Fibroblast of lung (primary cell): ENCODE measurements at regions not wholly inside any gene's neighbourhood (a gene's known extent, or its start where the extent isn't known, plus 50 kb on each side); places are given as distances from the start of the nearest gene placed in this dataset.
"Not testable (repeated sequence)": the region's sequence is repeated elsewhere in the genome, so short reads cannot be mapped to it uniquely, and the experiment has no call there.

ENCODE experiments used
- DNase-seq, 2 donors: peaks; one replicate each; pipeline versions ENCODE4 v3.0.0 to v3.0.0-alpha.2; 2010; ENCODE audit warnings: low read depth in 2 of 2
- H2AFZ ChIP-seq: 2 replicates; pipeline ENCODE4 v1.5.1; 2012; ENCODE audit warnings: low read length, control low read depth, inconsistent platforms
- H3K27ac ChIP-seq: 2 replicates; pipeline ENCODE4 v1.5.1; 2011; ENCODE audit warnings: low read length, control low read depth; ENCODE audit not compliant: insufficient read depth
- H3K27me3 ChIP-seq: 2 replicates; pipeline ENCODE4 v1.5.1; 2011; ENCODE audit warnings: mild to moderate bottlenecking, low read length; ENCODE audit not compliant: control insufficient read depth, insufficient read depth
- H3K36me3 ChIP-seq: 2 replicates; pipeline ENCODE4 v1.5.1; 2011; ENCODE audit warnings: low read length; ENCODE audit not compliant: control insufficient read depth, insufficient read depth
- H3K4me1 ChIP-seq: 2 replicates; pipeline ENCODE4 v1.5.1; 2011; ENCODE audit warnings: low read length; ENCODE audit not compliant: control insufficient read depth, insufficient read depth; ENCODE audit errors: extremely low read depth
- H3K4me2 ChIP-seq: 2 replicates; pipeline ENCODE4 v1.5.1; 2011; ENCODE audit warnings: low read length, control low read depth; ENCODE audit not compliant: insufficient read depth; ENCODE audit errors: extremely low read depth
- H3K4me3 ChIP-seq, 4 experiments: fragments of 200-600 bp in 1 of 4; sonication (generic) in 1 of 4; replicated peaks in 1 of 4; 2 replicates each; pipeline ENCODE4 v1.5.1; 2011 to 2016; ENCODE audit warnings: low read length in 4 of 4, low read depth in 3 of 4, mild to moderate bottlenecking in 3 of 4, control low read depth in 2 of 4, inconsistent platforms in 1 of 4, mixed read lengths in 1 of 4; ENCODE audit not compliant: insufficient read depth in 1 of 4; ENCODE audit errors: control extremely low read depth in 1 of 4
- H3K79me2 ChIP-seq: 2 replicates; pipeline ENCODE4 v1.5.1; 2012; ENCODE audit warnings: mild to moderate bottlenecking, low read length, inconsistent platforms; ENCODE audit not compliant: control insufficient read depth, insufficient read depth
- H3K9ac ChIP-seq: 2 replicates; pipeline ENCODE4 v1.5.1; 2011; ENCODE audit warnings: mild to moderate bottlenecking, low read length, control low read depth; ENCODE audit not compliant: insufficient read depth
- H3K9me3 ChIP-seq: 2 replicates; pipeline ENCODE4 v1.5.1; 2012; ENCODE audit warnings: low read depth, low read length; ENCODE audit not compliant: control insufficient read depth, insufficient read depth
- H4K20me1 ChIP-seq: 2 replicates; pipeline ENCODE4 v1.5.1; 2011; ENCODE audit warnings: low read length; ENCODE audit not compliant: control insufficient read depth, insufficient read depth; ENCODE audit errors: extremely low read depth
- EZH2 ChIP-seq: IDR thresholded peaks from 2 replicates; pipeline ENCODE4 v1.5.1; 2012; ENCODE audit warnings: low read length, control low read depth, mild to moderate bottlenecking; ENCODE audit errors: missing control alignments
- TF ChIP-seq, protein P1 (sequence below), 2 donors: IDR thresholded peaks in 1 of 2; conservative IDR thresholded peaks in 1 of 2; 1 replicate in 1 of 2; 2 replicates in 1 of 2; pipeline ENCODE4 v1.5.1; 2011 to 2012; ENCODE audit warnings: low read length in 2 of 2, control low read depth in 1 of 2, inconsistent platforms in 1 of 2, low read depth in 1 of 2, mild to moderate bottlenecking in 1 of 2

DNA sequence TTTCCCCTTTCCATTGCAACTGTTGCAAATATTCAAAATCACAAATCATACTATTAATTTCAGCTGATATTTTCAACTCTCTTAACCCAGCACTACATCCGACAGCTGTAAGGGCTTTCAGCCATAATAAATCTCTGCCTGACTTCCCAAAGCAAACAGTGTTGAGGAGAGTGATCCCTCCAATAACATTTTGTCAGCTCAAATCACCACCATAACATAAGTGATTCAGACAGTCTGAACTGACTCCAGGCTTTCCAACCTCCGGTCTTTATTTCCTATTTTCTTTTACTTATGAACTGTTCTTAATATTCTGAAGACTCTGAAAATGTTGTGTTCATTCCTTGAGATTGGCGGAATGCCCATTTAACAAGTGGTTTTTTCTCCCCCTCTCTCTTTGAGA is 1085.9 kb downstream of the GATA3 start:
- peak in 1 of 2 donors; percentile 2 for DNase-seq
- Histone ChIP-seq H3K4me3 (no peak overlapping the region), H3K4me1 (no peaks in the 10 kb centered on the region), H3K4me2 (no peak overlapping the region), H2AFZ (no peak overlapping the region), H4K20me1 (no peaks in the 10 kb centered on the region), H3K36me3 (no peaks in the 10 kb centered on the region), H3K79me2 (no peaks in the 10 kb centered on the region), H3K27ac (no peak overlapping the region), H3K9ac (no peak overlapping the region), H3K27me3 (no peaks in the 10 kb centered on the region), H3K9me3 (no peaks in the 10 kb centered on the region)
- TF ChIP-seq, protein P1, sequence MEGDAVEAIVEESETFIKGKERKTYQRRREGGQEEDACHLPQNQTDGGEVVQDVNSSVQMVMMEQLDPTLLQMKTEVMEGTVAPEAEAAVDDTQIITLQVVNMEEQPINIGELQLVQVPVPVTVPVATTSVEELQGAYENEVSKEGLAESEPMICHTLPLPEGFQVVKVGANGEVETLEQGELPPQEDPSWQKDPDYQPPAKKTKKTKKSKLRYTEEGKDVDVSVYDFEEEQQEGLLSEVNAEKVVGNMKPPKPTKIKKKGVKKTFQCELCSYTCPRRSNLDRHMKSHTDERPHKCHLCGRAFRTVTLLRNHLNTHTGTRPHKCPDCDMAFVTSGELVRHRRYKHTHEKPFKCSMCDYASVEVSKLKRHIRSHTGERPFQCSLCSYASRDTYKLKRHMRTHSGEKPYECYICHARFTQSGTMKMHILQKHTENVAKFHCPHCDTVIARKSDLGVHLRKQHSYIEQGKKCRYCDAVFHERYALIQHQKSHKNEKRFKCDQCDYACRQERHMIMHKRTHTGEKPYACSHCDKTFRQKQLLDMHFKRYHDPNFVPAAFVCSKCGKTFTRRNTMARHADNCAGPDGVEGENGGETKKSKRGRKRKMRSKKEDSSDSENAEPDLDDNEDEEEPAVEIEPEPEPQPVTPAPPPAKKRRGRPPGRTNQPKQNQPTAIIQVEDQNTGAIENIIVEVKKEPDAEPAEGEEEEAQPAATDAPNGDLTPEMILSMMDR (conservative IDR thresholded peaks at IDR 0.05 in 1 of 2, IDR thresholded peaks at IDR 0.05 in 1 of 2; ENCODE audit: low read depth in 1 of 2, low read length in 2 of 2): no peak
- TF ChIP-seq EZH2: no peak

DNA sequence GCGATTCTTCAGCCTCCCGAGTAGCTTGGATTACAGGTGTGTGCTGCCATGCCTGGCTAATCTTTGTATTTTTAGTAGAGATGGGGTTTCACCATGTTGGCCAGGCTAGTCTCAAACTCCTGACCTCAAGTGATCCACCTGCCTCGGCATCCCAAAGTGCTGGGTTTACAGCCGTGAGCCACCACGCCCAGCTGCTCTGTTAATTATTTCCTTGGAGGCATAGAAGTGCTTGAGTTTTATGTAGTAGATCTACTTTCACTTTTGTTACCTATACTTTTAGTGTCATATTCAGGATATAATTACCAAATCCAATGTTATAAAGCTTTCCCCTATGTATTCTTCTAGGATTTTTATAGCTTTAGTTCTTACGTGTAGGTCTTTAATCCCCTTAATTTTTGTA is 1093.0 kb downstream of the GATA3 start:
- H3K9ac ChIP-seq: no peak overlapping the region
- TF ChIP-seq, protein P1 (conservative IDR thresholded peaks at IDR 0.05 in 1 of 2, IDR thresholded peaks at IDR 0.05 in 1 of 2; ENCODE audit: low read depth in 1 of 2, low read length in 2 of 2): no peak
- TF ChIP-seq EZH2: no peak
- no peak overlapping the region for H3K27ac ChIP-seq
- H3K4me2 ChIP-seq: no peak overlapping the region
- no peak overlapping the region for H2AFZ ChIP-seq
- no peaks in the 10 kb centered on the region for H3K9me3 ChIP-seq
- no peak overlapping the region for H3K4me3 ChIP-seq
- H3K4me1 ChIP-seq: no peaks in the 10 kb centered on the region
- no peaks in the 10 kb centered on the region for H3K27me3 ChIP-seq
- H3K79me2 ChIP-seq: no peaks in the 10 kb centered on the region
- DNase-seq: no peak
- no peaks in the 10 kb centered on the region for H4K20me1 ChIP-seq
- no peaks in the 10 kb centered on the region for H3K36me3 ChIP-seq

DNA sequence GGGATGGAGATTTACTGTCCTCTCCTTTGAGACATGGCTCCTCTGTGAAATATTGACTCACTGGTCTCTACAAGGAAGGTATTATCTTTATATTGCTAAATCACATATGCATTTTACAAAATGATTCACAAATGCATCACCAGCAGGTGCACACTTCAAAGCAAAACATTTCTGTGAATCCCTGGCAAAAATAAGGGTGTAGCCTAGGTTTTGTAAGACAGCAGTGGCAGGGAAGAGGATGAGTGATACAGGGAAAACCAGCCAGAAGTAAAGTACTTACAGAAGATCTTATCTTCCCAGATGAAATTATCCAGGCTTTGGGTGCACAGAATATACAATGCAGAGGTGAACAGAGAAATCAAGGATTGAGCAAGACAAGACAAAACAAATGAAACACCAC is 1094.6 kb downstream of the GATA3 start:
- no peak overlapping the region for H3K4me3 ChIP-seq
- TF ChIP-seq, protein P1 (conservative IDR thresholded peaks at IDR 0.05 in 1 of 2, IDR thresholded peaks at IDR 0.05 in 1 of 2; ENCODE audit: low read depth in 1 of 2, low read length in 2 of 2): no peak
- TF ChIP-seq EZH2: no peak
- H3K27me3 ChIP-seq: no peaks in the 10 kb centered on the region
- no peaks in the 10 kb centered on the region for H3K4me1 ChIP-seq
- no peaks in the 10 kb centered on the region for H3K79me2 ChIP-seq
- no peak overlapping the region for H2AFZ ChIP-seq
- H3K9me3 ChIP-seq: no peaks in the 10 kb centered on the region
- no peaks in the 10 kb centered on the region for H3K36me3 ChIP-seq
- no peak overlapping the region for H3K4me2 ChIP-seq
- H4K20me1 ChIP-seq: no peaks in the 10 kb centered on the region
- DNase-seq: no peak
- no peak overlapping the region for H3K9ac ChIP-seq
- no peak overlapping the region for H3K27ac ChIP-seq

DNA sequence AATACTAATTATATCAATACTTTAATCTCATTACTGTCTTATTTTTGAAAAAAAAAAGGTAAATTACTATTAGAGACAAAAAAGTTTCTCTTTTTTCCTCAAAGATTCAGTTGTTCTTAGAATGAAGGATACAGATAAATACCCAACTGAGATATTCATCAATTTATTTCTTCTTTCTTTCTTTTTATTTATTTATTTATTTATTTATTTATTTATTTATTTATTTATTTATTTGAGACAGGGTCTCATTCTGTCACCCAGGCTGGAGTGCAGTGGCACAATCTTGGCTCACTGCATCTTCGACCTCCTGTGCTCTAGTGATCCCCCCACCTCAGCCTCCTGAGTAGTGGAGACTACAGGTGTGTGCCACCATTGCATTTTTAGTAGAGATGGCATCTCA is 1098.6 kb downstream of the GATA3 start:
- H3K36me3 ChIP-seq, H3K9me3 ChIP-seq, H3K79me2 ChIP-seq, H2AFZ ChIP-seq, DNase-seq, H3K4me3 ChIP-seq, H3K4me1 ChIP-seq, H4K20me1 ChIP-seq, H3K27me3 ChIP-seq, H3K9ac ChIP-seq, H3K4me2 ChIP-seq, H3K27ac ChIP-seq: not testable (repeated sequence)
